WTC11 (cell line): ENCODE measurements at regions not wholly inside any gene's neighbourhood (a gene's known extent, or its start where the extent isn't known, plus 50 kb on each side); places are given as distances from the start of the nearest gene placed in this dataset.

Experiments
- CREB1 ChIP-seq: sonication (generic); formaldehyde crosslinking; IDR thresholded peaks from 2 replicates; pipeline ENCODE4 v1.8.0; 2023; ENCODE audit warnings: mild to moderate bottlenecking, missing genetic modification reagents
- E2F1 ChIP-seq: sonication (generic); formaldehyde crosslinking; IDR thresholded peaks from 2 replicates; pipeline ENCODE4 v1.8.0; 2022; ENCODE audit warnings: mild to moderate bottlenecking, missing genetic modification reagents
- GTF2I ChIP-seq: fragments of 250-450 bp; sonication (Bioruptor Pico); conservative IDR thresholded peaks from 2 replicates; pipeline ENCODE4 v1.4.0; 2021; ENCODE audit warnings: mild to moderate bottlenecking
- KAT7 ChIP-seq: sonication (generic); formaldehyde crosslinking; IDR thresholded peaks from 2 replicates; pipeline ENCODE4 v1.8.1; 2023; ENCODE audit warnings: missing genetic modification reagents, mild to moderate bottlenecking, borderline replicate concordance
- NR1H2 ChIP-seq: sonication (generic); formaldehyde crosslinking; IDR thresholded peaks from 2 replicates; pipeline ENCODE4 v1.9.0; 2021; ENCODE audit warnings: mild to moderate bottlenecking, moderate library complexity, missing genetic modification reagents
- SMAD4 ChIP-seq: sonication (generic); formaldehyde crosslinking; IDR thresholded peaks from 2 replicates; pipeline ENCODE4 v1.8.0; 2022; ENCODE audit warnings: mild to moderate bottlenecking, missing genetic modification reagents
- TCF7 ChIP-seq: sonication (generic); formaldehyde crosslinking; IDR thresholded peaks from 2 replicates; pipeline ENCODE4 v1.8.0; 2022; ENCODE audit warnings: mild to moderate bottlenecking, low read depth, missing genetic modification reagents, moderate library complexity
- TF ChIP-seq, protein P1 (sequence below): fragments of 200-600 bp; IDR thresholded peaks from 2 replicates; pipeline ENCODE4 v1.8.0; 2022; ENCODE audit warnings: antibody characterized with exemption

- TF ChIP-seq, protein P1, sequence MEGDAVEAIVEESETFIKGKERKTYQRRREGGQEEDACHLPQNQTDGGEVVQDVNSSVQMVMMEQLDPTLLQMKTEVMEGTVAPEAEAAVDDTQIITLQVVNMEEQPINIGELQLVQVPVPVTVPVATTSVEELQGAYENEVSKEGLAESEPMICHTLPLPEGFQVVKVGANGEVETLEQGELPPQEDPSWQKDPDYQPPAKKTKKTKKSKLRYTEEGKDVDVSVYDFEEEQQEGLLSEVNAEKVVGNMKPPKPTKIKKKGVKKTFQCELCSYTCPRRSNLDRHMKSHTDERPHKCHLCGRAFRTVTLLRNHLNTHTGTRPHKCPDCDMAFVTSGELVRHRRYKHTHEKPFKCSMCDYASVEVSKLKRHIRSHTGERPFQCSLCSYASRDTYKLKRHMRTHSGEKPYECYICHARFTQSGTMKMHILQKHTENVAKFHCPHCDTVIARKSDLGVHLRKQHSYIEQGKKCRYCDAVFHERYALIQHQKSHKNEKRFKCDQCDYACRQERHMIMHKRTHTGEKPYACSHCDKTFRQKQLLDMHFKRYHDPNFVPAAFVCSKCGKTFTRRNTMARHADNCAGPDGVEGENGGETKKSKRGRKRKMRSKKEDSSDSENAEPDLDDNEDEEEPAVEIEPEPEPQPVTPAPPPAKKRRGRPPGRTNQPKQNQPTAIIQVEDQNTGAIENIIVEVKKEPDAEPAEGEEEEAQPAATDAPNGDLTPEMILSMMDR: no peak
- TF ChIP-seq KAT7 (no peak), E2F1 (CRISPR knock-in tag) (no peak), CREB1 (CRISPR knock-in tag) (no peak), TCF7 (CRISPR knock-in tag) (no peak), GTF2I (no peak), NR1H2 (no peak), SMAD4 (CRISPR knock-in tag) (no peak)
Measured at GRCh38 chrX:151510203-151510602, 53.3 kb upstream of the PASD1 start.
